ENCODE measurements at regions not wholly inside any gene's neighbourhood (a gene's known extent, or its start where the extent isn't known, plus 50 kb on each side); places are given as distances from the start of the nearest gene placed in this dataset.

GRCh38 chr15:47523681-47524475 is 193.4 kb upstream of the SEMA6D start:
- Histone ChIP-seq H3K36me3 (replicated peaks; ENCODE audit: control insufficient read depth, insufficient read depth, low read length) (no peaks in the 10 kb centered on the region), H3K4me3 (ENCODE audit: insufficient read depth, low read depth, low read length) (no peak overlapping the region), H3K27me3 (ENCODE audit: control insufficient read depth, insufficient read depth, low read length) (no peaks in the 10 kb centered on the region)
- peak; percentile 17 for DNase-seq

DNA sequence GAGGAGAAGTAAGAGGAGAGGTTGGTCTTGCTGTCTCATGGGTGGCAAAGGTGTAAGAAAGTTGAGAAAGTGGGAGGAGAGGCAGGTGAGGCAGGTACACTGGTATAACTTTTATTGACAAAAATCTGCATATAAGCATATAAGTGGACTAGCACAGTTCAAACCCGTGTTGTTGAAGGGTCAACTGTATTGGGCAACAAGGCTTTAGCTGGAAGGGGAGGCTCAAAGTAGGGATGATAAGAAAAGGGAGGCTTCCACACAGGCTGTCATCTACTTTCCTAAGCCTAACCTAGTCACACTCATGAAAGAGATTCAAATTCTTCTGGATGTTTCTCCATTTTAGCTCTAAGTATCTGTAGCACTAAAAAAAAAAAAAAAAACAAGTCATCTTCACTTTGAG is 188.1 kb upstream of the SEMA6D start:
- no peak overlapping the region for H3K4me3 ChIP-seq (ENCODE audit: insufficient read depth, low read depth, low read length)
- DNase-seq, result no peak
- H3K27me3 ChIP-seq (ENCODE audit: control insufficient read depth, insufficient read depth, low read length), result no peaks in the 10 kb centered on the region
- no peaks in the 10 kb centered on the region for H3K36me3 ChIP-seq (replicated peaks; ENCODE audit: control insufficient read depth, insufficient read depth, low read length)

DNA sequence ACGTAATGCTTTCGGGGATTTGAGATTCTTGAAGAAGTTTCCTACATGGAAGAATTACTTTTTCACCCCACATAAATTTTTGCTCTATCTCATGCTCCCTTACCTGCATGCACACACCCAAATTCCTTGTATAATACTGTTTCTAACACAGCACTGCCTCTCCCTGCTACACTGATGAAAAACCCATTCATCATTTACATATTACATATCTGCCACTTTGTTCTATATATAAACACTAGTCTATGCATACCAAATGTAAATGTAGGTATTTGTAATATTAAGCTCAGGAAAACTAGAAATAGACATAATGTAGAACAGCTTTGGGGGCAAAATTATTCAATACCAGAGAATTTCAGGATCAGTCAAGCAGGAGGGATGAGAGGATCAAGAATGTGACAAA is 182.6 kb upstream of the SEMA6D start:
- no peak for DNase-seq
- no peaks in the 10 kb centered on the region for H3K27me3 ChIP-seq (ENCODE audit: control insufficient read depth, insufficient read depth, low read length)
- H3K4me3 ChIP-seq (ENCODE audit: insufficient read depth, low read depth, low read length), result no peak overlapping the region
- no peaks in the 10 kb centered on the region for H3K36me3 ChIP-seq (replicated peaks; ENCODE audit: control insufficient read depth, insufficient read depth, low read length)

- no peaks in the 10 kb centered on the region for H3K27me3 ChIP-seq (ENCODE audit: control insufficient read depth, insufficient read depth, low read length)
- H3K4me3 ChIP-seq (ENCODE audit: insufficient read depth, low read depth, low read length), result no peak overlapping the region
- H3K36me3 ChIP-seq (replicated peaks; ENCODE audit: control insufficient read depth, insufficient read depth, low read length), result no peaks in the 10 kb centered on the region
- no peak for DNase-seq
Measured at GRCh38 chr15:47541562-47541961, 175.7 kb upstream of the SEMA6D start.

- Histone ChIP-seq H3K36me3 (replicated peaks; ENCODE audit: control insufficient read depth, insufficient read depth, low read length) (no peaks in the 10 kb centered on the region), H3K4me3 (ENCODE audit: insufficient read depth, low read depth, low read length) (no peak overlapping the region), H3K27me3 (ENCODE audit: control insufficient read depth, insufficient read depth, low read length) (no peaks in the 10 kb centered on the region)
- no peak for DNase-seq
Measured at GRCh38 chr15:47542312-47542989, 174.9 kb upstream of the SEMA6D start.

DNA sequence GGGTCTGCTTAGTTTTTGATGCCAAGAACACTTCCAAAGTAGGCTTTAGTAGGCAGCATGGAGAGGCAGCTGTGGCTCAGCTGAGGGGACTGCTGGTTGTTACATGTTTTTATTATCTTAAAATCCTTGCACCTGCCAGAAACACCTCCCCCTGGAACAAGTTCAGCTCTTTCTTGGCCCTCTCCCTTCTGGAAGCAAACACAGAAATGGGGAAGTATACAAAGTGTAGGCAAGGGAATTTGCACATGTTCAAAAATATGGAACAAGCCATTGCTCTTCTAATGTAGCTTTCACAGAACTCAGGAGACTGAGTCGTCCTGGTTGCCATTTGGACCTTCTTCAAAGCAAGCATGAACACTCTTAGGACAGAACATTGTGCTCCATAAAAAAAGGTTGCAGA is 169.1 kb upstream of the SEMA6D start:
- no peak overlapping the region for H3K4me3 ChIP-seq (ENCODE audit: insufficient read depth, low read depth, low read length)
- no peak for DNase-seq
- H3K36me3 ChIP-seq (replicated peaks; ENCODE audit: control insufficient read depth, insufficient read depth, low read length), result no peaks in the 10 kb centered on the region
- no peaks in the 10 kb centered on the region for H3K27me3 ChIP-seq (ENCODE audit: control insufficient read depth, insufficient read depth, low read length)

GRCh38 chr15:47548986-47549385 is 168.3 kb upstream of the SEMA6D start:
- no peak overlapping the region for H3K4me3 ChIP-seq (ENCODE audit: insufficient read depth, low read depth, low read length)
- no peaks in the 10 kb centered on the region for H3K36me3 ChIP-seq (replicated peaks; ENCODE audit: control insufficient read depth, insufficient read depth, low read length)
- no peak for DNase-seq
- H3K27me3 ChIP-seq (ENCODE audit: control insufficient read depth, insufficient read depth, low read length), result no peaks in the 10 kb centered on the region

- DNase-seq, result no peak
- H3K27me3 ChIP-seq (ENCODE audit: control insufficient read depth, insufficient read depth, low read length), result no peaks in the 10 kb centered on the region
- H3K4me3 ChIP-seq (ENCODE audit: insufficient read depth, low read depth, low read length), result no peak overlapping the region
- no peaks in the 10 kb centered on the region for H3K36me3 ChIP-seq (replicated peaks; ENCODE audit: control insufficient read depth, insufficient read depth, low read length)
Measured at GRCh38 chr15:47551079-47551478, 166.2 kb upstream of the SEMA6D start.

DNA sequence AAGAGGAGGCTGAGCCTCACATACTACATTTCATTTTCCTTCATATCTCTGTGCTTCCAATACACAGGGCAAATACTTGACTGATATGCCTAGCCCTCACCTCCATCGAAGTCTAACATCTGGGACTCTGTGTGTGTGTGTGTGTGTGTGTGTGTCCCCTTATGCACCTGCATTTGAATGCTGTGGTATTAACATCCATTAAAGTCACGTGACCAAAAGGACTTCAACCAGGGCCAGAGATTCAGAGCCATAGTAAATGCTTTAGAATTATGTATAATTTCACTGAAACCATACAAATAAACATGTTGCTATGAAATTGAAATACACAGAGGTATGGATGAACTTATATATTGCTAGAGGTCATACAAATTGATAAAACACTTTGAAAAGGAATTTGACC is 165.8 kb upstream of the SEMA6D start:
- DNase-seq, result no peak
- H3K4me3 ChIP-seq (ENCODE audit: insufficient read depth, low read depth, low read length), result no peak overlapping the region
- no peaks in the 10 kb centered on the region for H3K27me3 ChIP-seq (ENCODE audit: control insufficient read depth, insufficient read depth, low read length)
- no peaks in the 10 kb centered on the region for H3K36me3 ChIP-seq (replicated peaks; ENCODE audit: control insufficient read depth, insufficient read depth, low read length)

- no peak for DNase-seq
- Histone ChIP-seq H3K4me3 (ENCODE audit: insufficient read depth, low read depth, low read length) (no peak overlapping the region), H3K27me3 (ENCODE audit: control insufficient read depth, insufficient read depth, low read length) (no peaks in the 10 kb centered on the region), H3K36me3 (replicated peaks; ENCODE audit: control insufficient read depth, insufficient read depth, low read length) (no peaks in the 10 kb centered on the region)
Measured at GRCh38 chr15:47552978-47553608, 164.2 kb upstream of the SEMA6D start.

DNA sequence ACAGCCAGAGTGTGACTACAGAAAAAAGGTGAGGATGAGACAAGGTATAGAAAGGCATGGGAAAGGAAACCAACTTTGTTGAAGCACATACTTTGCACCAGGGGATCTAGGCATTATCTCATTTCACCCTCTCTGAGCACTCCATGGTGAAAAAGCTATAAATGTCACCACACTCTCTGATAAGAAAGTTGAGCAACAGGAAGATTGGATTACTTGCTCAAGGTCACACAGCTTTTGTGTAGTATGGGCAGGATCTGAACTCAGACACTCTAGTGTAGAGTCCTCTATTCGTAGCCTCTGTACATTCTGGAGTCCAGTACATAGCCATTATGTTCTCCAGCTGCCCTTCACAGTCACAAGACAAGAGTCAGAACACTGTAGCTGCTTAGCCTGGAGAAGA is 163.4 kb upstream of the SEMA6D start:
- H3K27me3 ChIP-seq (ENCODE audit: control insufficient read depth, insufficient read depth, low read length), result no peaks in the 10 kb centered on the region
- no peak for DNase-seq
- H3K4me3 ChIP-seq (ENCODE audit: insufficient read depth, low read depth, low read length), result no peak overlapping the region
- no peaks in the 10 kb centered on the region for H3K36me3 ChIP-seq (replicated peaks; ENCODE audit: control insufficient read depth, insufficient read depth, low read length)

GRCh38 chr15:47561102-47561501 is 156.2 kb upstream of the SEMA6D start:
- no peaks in the 10 kb centered on the region for H3K36me3 ChIP-seq (replicated peaks; ENCODE audit: control insufficient read depth, insufficient read depth, low read length)
- H3K27me3 ChIP-seq (ENCODE audit: control insufficient read depth, insufficient read depth, low read length), result no peaks in the 10 kb centered on the region
- no peak for DNase-seq
- no peak overlapping the region for H3K4me3 ChIP-seq (ENCODE audit: insufficient read depth, low read depth, low read length)

- H3K27me3 ChIP-seq (ENCODE audit: control insufficient read depth, insufficient read depth, low read length), result no peaks in the 10 kb centered on the region
Measured at GRCh38 chr15:47565949-47566348, 151.4 kb upstream of the SEMA6D start.

GRCh38 chr15:47566610-47567009 is 150.7 kb upstream of the SEMA6D start:
- DNase-seq, result no peak
- Histone ChIP-seq H3K4me3 (ENCODE audit: insufficient read depth, low read depth, low read length) (no peak overlapping the region), H3K36me3 (replicated peaks; ENCODE audit: control insufficient read depth, insufficient read depth, low read length) (no peaks in the 10 kb centered on the region), H3K27me3 (ENCODE audit: control insufficient read depth, insufficient read depth, low read length) (no peaks in the 10 kb centered on the region)

More at GRCh38 chr15:47565949-47566348, 151.4 kb upstream of the SEMA6D start:
- no peaks in the 10 kb centered on the region for H3K36me3 ChIP-seq (replicated peaks; ENCODE audit: control insufficient read depth, insufficient read depth, low read length)
- no peak for DNase-seq
- no peak overlapping the region for H3K4me3 ChIP-seq (ENCODE audit: insufficient read depth, low read depth, low read length)

GRCh38 chr15:47568030-47568429 is 149.3 kb upstream of the SEMA6D start:
- Histone ChIP-seq H3K4me3 (ENCODE audit: insufficient read depth, low read depth, low read length) (no peak overlapping the region), H3K36me3 (replicated peaks; ENCODE audit: control insufficient read depth, insufficient read depth, low read length) (no peaks in the 10 kb centered on the region), H3K27me3 (ENCODE audit: control insufficient read depth, insufficient read depth, low read length) (no peaks in the 10 kb centered on the region)
- DNase-seq, result no peak

Measured in H7 (cell line).